ENCODE measurements at regions not wholly inside any gene's neighbourhood (a gene's known extent, or its start where the extent isn't known, plus 50 kb on each side); places are given as distances from the start of the nearest gene placed in this dataset.

DNA sequence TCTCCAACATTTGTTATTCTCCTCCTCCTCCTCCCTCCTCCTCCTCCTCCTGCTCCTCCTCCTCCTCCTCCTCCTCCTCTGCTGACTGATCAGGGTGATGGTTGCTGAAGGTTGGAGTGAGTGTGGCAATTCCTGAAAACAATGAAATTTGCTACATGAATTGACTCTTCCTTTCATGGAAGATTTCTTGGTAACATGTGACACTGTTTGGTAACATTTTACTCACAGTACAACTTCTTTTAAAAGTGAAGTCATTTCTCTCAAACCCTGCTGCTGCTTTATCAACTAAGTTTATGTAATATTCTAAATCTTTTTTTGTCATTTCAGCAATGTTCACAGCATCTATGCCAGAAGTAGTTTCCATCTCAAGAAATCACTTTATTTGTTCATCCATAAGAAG is 543.0 kb downstream of the MAFB start:
- no peak for ATAC-seq (ENCODE audit: low FRiP score)
- DNase-seq (ENCODE audit: low spot score), result no peak
- TF ChIP-seq, protein P1, sequence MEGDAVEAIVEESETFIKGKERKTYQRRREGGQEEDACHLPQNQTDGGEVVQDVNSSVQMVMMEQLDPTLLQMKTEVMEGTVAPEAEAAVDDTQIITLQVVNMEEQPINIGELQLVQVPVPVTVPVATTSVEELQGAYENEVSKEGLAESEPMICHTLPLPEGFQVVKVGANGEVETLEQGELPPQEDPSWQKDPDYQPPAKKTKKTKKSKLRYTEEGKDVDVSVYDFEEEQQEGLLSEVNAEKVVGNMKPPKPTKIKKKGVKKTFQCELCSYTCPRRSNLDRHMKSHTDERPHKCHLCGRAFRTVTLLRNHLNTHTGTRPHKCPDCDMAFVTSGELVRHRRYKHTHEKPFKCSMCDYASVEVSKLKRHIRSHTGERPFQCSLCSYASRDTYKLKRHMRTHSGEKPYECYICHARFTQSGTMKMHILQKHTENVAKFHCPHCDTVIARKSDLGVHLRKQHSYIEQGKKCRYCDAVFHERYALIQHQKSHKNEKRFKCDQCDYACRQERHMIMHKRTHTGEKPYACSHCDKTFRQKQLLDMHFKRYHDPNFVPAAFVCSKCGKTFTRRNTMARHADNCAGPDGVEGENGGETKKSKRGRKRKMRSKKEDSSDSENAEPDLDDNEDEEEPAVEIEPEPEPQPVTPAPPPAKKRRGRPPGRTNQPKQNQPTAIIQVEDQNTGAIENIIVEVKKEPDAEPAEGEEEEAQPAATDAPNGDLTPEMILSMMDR (IDR thresholded peaks at IDR 0.05), result no peak

DNA sequence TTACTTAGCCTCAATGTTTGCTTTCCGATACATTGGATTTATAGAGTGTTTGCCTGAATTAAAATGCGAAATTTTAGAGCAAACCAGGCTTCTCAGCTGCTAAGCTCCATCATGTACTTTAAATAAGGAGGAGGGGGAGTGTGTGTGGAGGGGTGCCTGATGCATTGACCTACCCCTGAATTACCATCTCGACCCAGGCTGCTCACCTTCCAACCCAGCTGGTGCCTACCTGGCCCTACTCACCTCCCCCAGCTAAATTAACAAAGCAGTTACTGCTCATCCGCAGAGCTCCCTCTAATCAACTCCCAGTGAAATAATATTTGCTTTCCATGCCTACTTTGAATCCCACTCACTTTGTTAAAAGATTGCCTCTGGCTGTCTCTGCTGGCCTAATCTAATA is 544.5 kb downstream of the MAFB start:
- ATAC-seq (ENCODE audit: low FRiP score), result no peak
- no peak for DNase-seq (ENCODE audit: low spot score)
- TF ChIP-seq, protein P1 (IDR thresholded peaks at IDR 0.05), result no peak

DNA sequence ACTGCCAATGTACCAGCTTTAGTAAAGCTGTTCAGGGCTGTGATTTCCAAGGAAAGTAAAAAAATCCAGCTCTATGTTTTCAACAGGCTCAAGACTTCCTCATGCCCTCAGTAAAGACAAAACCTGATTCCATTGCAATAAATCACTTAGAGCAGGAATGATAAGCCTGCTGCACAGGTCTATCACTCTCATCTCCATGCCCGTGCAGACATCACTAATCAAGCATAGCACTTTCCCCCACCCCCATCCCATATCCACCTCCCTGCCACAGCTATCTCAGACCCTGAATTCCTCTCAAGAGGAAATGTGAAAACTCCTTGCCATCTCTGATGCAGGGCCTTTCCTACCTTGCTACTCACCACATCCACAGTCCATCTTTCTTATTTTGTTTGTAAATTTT is 554.9 kb downstream of the MAFB start:
- TF ChIP-seq, protein P1 (IDR thresholded peaks at IDR 0.05), result no peak
- no peak for ATAC-seq (ENCODE audit: low FRiP score)
- DNase-seq (ENCODE audit: low spot score), result no peak

DNA sequence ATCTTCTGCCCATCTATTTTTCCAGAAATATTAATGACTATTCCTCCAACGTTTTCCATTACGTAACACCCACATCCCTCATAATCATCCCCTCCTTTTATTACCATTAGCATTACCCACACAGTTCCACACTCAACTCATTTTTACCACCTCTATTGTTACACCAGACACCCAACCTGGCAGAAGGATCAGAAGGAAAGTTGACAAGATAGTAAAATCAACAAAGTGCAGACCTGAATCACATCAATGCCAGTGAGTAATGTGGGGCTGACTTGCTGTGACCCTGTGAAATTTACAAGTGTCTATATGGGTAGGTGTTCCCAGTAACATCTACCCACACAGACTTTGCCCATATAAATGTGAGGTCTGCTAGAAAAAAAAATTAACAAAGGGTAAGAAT is 568.2 kb downstream of the MAFB start:
- TF ChIP-seq, protein P1 (IDR thresholded peaks at IDR 0.05), result no peak
- no peak for DNase-seq (ENCODE audit: low spot score)
- no peak for ATAC-seq (ENCODE audit: low FRiP score)

DNA sequence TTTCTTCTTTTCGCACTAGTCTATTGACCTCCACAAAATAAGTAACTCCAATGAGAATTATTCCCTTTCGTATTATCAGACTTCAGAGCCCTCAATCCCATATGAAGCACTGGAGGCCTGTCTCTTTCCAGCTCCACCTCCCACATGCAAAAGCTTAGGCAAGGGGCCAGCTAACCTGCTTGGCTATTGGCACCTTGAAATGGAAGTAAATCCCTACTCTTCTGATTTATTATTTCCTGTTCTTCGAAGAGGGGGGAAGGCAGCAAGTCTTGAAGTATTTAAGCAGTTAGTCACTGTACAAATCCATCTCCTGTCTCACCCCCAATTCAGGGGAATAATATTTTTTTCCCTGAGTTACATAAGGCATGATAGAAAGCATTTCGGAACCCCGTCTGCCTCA is 577.8 kb downstream of the MAFB start:
- TF ChIP-seq, protein P1 (IDR thresholded peaks at IDR 0.05), result no peak
- ATAC-seq (ENCODE audit: low FRiP score) (peak; percentile 50), DNase-seq (ENCODE audit: low spot score) (no peak)

DNA sequence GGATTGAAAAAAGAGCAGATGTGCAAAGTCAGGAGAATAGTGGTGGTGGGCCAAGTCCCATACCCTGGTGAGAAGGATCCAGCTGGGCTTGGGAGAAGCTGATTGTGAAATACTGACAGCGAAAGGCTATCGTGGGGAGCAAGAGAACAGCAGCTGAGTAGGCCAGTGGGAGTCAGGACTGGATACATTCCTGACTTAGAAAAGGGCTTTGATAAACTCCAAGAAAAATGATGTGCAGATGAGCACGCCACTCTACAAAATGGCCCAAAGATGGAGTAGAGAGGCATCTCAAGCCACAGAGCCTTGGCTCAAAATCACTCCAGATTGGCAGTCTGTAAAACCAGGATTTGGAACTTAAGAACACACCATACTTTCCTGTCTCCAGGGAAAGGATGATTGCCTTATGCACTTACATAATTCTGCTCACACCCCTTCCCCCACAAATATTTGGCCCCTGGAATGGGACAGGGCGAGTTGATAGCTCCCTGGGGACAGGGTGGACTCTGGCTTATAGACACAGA is 578.7 kb downstream of the MAFB start:
- DNase-seq (ENCODE audit: low spot score), result no peak
- ATAC-seq (ENCODE audit: low FRiP score), result peak; percentile 68
- TF ChIP-seq, protein P1 (IDR thresholded peaks at IDR 0.05), result no peak

DNA sequence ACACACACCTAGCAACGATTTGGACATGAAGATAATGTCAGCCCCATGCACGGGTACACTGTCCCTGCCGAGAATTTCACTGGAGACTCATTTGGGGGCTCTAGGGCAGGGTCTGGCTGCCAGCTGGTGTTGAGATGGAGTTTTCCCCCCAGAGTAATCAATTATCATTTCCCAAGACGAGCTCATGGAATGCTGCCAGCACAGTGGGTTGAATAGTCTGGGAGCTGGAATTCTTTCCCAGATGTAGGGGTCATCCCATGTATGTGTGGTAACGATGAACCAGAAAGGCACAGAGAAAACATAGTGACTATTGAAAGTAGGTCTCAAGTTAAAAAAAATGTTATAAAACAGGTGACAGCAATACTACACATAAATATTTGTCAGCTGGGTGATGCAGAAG is 579.9 kb downstream of the MAFB start:
- ATAC-seq (ENCODE audit: low FRiP score), result no peak
- TF ChIP-seq, protein P1 (IDR thresholded peaks at IDR 0.05), result no peak
- DNase-seq (ENCODE audit: low spot score), result no peak

Data from omental fat pad (tissue), 3 donors.